A673 (cell line): ENCODE measurements at regions not wholly inside any gene's neighbourhood (a gene's known extent, or its start where the extent isn't known, plus 50 kb on each side); places are given as distances from the start of the nearest gene placed in this dataset.

Experiments used
- BruUV-seq: library from RNA; stranded (reverse); fragments of 400-500 nt; replicated peaks from 2 replicates; lab custom pipeline; 2021; lab: Mats Ljungman, UMichigan
- CTCF ChIA-PET: fragments of 300-600 bp; sonication (Branson Sonifier 250); formaldehyde crosslinking; loops from one replicate; lab custom pipeline; 2022; ENCODE audit warnings: antibody characterized with exemption; lab: Charles Lee
- POLR2A ChIA-PET: fragments of 300-600 bp; sonication (Branson Sonifier 250); formaldehyde crosslinking; loops from one replicate; lab custom pipeline; 2022; ENCODE audit warnings: antibody characterized with exemption; ENCODE audit not compliant: low non-redundant PET; lab: Charles Lee
- DNase-seq: peaks from one replicate; pipeline ENCODE4 v3.0.0-alpha.2; 2015; ENCODE audit warnings: low spot score
- H3K27ac ChIP-seq: fragments of 200-600 bp; sonication (generic); 2 replicates; pipeline ENCODE4 v1.5.1; 2016; ENCODE audit warnings: mixed run types, low read depth, mild to moderate bottlenecking, mixed read lengths, antibody characterized with exemption, low read length; ENCODE audit not compliant: poor library complexity, severe bottlenecking
- H3K27me3 ChIP-seq: fragments of 200-600 bp; sonication (generic); replicated peaks from 2 replicates; pipeline ENCODE4 v1.6.1; 2017; ENCODE audit warnings: mixed run types, low read depth, mild to moderate bottlenecking, mixed read lengths, antibody characterized with exemption, low read length; ENCODE audit not compliant: insufficient read depth, poor library complexity
- H3K36me3 ChIP-seq: fragments of 200-600 bp; sonication (generic); 2 replicates; pipeline ENCODE4 v1.6.1; 2016; ENCODE audit warnings: mixed run types, mild to moderate bottlenecking, mixed read lengths, antibody characterized with exemption, low read length; ENCODE audit not compliant: insufficient read depth, poor library complexity, severe bottlenecking
- H3K4me1 ChIP-seq: fragments of 200-600 bp; sonication (generic); 2 replicates; pipeline ENCODE4 v1.6.1; 2017; ENCODE audit warnings: mixed run types, mild to moderate bottlenecking, mixed read lengths, antibody characterized with exemption, low read length; ENCODE audit not compliant: insufficient read depth, poor library complexity, severe bottlenecking
- H3K4me3 ChIP-seq: fragments of 200-600 bp; sonication (generic); 2 replicates; pipeline ENCODE4 v1.5.1; 2016; ENCODE audit warnings: low read depth, mixed run types, mild to moderate bottlenecking, mixed read lengths, low read length; ENCODE audit not compliant: poor library complexity, severe bottlenecking
- H3K9me3 ChIP-seq: fragments of 200-600 bp; sonication (generic); 2 replicates; pipeline ENCODE4 v1.6.1; 2016; ENCODE audit warnings: mixed run types, low read depth, mild to moderate bottlenecking, mixed read lengths, antibody characterized with exemption, low read length; ENCODE audit not compliant: poor library complexity, severe bottlenecking
- EZH2 ChIP-seq: fragments of 200-600 bp; sonication (generic); IDR thresholded peaks from 2 replicates; pipeline ENCODE4 v1.6.1; 2017; ENCODE audit warnings: borderline replicate concordance, low read depth, mild to moderate bottlenecking, mixed read lengths, antibody characterized with exemption, low read length; ENCODE audit not compliant: poor library complexity, severe bottlenecking
- intact Hi-C: fragments of 100-400 bp; cut with micrococcal nuclease; formaldehyde crosslinking; loops from one replicate; pipeline ENCODE4 v1.10.0; 2022; ENCODE audit not compliant: unreplicated experiment
- TF ChIP-seq, protein P1 (sequence below): fragments of 300-800, 200-600 bp; sonication (generic); conservative IDR thresholded peaks from 2 replicates; pipeline ENCODE4 v1.5.1; 2017; ENCODE audit warnings: low read depth, mild to moderate bottlenecking, antibody characterized with exemption, low read length, moderate library complexity, mixed read lengths

DNA sequence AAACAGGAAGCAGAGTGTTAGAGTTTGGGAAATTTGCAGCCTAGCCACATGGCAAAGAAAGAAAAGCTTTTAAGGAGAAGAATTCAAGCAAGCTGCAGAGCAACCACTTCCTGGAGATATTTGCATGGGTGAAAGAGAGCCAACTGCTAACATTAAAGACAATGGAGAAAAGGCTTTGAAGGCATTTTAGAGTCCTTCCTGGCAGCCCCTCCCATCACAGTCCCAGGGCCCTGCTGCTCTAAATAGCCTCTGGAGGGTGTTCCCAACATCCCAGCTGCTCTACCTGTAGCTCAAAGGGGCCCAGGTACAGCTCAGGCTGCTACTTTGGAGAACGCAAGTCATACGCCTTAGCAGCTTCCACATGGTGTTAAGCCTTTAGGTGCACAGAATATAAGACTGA is 235.9 kb upstream of the FMR1 start:
- DNase-seq: no peak
- ChIA-PET CTCF (no interaction called here), POLR2A (no interaction called here)
- Histone ChIP-seq H3K36me3 (no peaks in the 10 kb centered on the region), H3K27ac (no peak overlapping the region), H3K4me1 (no peaks in the 10 kb centered on the region), H3K4me3 (no peak overlapping the region), H3K9me3 (peaks cover 8% of the 10 kb centered on the region), H3K27me3 (no peaks in the 10 kb centered on the region)
- no peak for TF ChIP-seq EZH2
- TF ChIP-seq, protein P1, sequence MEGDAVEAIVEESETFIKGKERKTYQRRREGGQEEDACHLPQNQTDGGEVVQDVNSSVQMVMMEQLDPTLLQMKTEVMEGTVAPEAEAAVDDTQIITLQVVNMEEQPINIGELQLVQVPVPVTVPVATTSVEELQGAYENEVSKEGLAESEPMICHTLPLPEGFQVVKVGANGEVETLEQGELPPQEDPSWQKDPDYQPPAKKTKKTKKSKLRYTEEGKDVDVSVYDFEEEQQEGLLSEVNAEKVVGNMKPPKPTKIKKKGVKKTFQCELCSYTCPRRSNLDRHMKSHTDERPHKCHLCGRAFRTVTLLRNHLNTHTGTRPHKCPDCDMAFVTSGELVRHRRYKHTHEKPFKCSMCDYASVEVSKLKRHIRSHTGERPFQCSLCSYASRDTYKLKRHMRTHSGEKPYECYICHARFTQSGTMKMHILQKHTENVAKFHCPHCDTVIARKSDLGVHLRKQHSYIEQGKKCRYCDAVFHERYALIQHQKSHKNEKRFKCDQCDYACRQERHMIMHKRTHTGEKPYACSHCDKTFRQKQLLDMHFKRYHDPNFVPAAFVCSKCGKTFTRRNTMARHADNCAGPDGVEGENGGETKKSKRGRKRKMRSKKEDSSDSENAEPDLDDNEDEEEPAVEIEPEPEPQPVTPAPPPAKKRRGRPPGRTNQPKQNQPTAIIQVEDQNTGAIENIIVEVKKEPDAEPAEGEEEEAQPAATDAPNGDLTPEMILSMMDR: no peak
- no TSS peak for BruUV-seq
- intact Hi-C loops: no loop called here

DNA sequence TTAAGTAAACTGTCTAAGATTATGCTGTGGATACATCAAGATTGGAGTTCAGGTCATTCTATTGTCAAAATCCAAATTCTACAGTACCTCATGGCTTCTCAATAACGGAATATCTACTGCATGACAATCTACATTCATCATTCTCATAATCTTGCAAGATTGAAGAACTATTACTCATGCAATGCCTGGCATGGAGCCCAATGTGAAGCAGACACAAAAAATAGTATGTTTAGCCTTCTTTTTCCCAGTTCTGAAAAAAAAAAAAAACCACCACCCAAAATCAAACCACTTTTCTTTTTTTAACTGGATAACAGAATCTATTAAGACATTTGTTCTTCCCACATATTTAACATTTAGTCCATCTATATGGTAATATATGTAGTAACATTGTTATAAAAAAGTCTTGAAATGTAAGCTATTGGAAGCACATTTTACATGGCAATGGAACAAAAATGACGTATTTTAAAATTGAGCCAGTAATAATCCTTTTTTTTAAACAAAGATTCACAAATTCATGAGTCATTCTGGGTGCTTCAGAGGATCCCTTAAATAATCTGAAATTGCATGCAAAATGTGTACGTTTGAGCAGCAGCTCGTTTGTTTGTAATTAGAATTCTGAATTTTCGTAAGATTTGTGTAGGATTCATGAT is 232.2 kb upstream of the FMR1 start:
- BruUV-seq: no TSS peak
- DNase-seq: no peak
- POLR2A ChIA-PET: no interaction called here
- H3K4me1 ChIP-seq: no peaks in the 10 kb centered on the region
- no peaks in the 10 kb centered on the region for H3K27me3 ChIP-seq
- CTCF ChIA-PET: no interaction called here
- H3K9me3 ChIP-seq: no peaks in the 10 kb centered on the region
- TF ChIP-seq, protein P1: no peak
- no peak for TF ChIP-seq EZH2
- intact Hi-C loops: no loop called here
- H3K36me3 ChIP-seq: no peaks in the 10 kb centered on the region
- no peak overlapping the region for H3K27ac ChIP-seq
- no peak overlapping the region for H3K4me3 ChIP-seq

DNA sequence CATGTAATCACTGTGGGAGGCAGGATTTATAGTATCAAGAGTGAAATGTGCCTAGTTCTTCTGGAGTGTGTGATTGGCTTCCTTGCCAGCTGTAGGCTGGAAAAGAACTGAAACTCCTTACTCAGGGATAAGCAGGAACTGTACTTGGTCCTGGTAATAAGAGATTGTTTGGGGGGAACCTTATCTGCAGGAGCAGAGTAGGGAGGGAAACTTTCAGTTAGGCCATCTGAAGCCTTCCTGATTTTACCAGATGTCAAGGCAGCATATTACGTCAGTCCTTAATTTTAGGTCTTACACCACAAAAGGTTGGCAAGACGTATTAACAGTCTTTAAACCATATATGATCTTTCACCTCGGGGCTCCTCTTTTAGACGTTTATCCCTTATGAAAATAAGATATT is 231.5 kb upstream of the FMR1 start:
- POLR2A ChIA-PET: no interaction called here
- no TSS peak for BruUV-seq
- Histone ChIP-seq H3K36me3 (no peaks in the 10 kb centered on the region), H3K4me3 (no peak overlapping the region), H3K27ac (no peak overlapping the region), H3K4me1 (no peaks in the 10 kb centered on the region), H3K27me3 (no peaks in the 10 kb centered on the region), H3K9me3 (no peaks in the 10 kb centered on the region)
- DNase-seq: no peak
- intact Hi-C loops: no loop called here
- CTCF ChIA-PET: no interaction called here
- TF ChIP-seq, protein P1: no peak
- no peak for TF ChIP-seq EZH2
